ENCODE measurements at regions not wholly inside any gene's neighbourhood (a gene's known extent, or its start where the extent isn't known, plus 50 kb on each side); places are given as distances from the start of the nearest gene placed in this dataset.
"Not testable (repeated sequence)": the region's sequence is repeated elsewhere in the genome, so short reads cannot be mapped to it uniquely, and the experiment has no call there.

DNA sequence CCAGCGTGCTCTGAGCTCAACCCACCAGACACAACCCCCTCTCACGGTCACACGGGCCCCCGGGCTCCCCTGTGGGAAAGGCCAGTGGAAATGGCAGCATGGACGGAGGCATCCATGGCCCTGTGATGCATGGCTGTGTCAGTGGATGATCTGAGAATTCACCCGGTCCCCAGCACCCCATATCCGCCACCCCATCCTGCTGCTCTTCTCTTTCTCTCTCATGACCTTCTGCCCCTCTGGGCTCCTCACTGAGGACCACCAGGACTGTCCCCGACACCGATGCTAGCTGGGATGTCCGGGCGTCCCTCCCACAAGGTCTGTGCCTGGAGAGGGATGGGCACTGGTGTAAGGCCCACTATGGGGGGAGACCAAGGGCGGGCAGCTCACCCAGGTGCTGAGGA lies 282.2 kb downstream of the ADGRD1 start:
- intact Hi-C loops (cut with micrococcal nuclease) = no loop called here
- Histone ChIP-seq H3K27me3 (ENCODE audit: control insufficient read depth in 2 of 2, insufficient read depth in 2 of 2, low read length in 2 of 2) (no peaks in the 10 kb centered on the region), H3K36me3 (ENCODE audit: control insufficient read depth in 2 of 3, insufficient read depth in 3 of 3, low read length in 3 of 3) (no peaks in the 10 kb centered on the region), H3K27ac (ENCODE audit: low read depth, low read length) (no peak overlapping the region), H3K4me3 (ENCODE audit: low read length) (no peak overlapping the region), H3K9me3 (ENCODE audit: control insufficient read depth in 2 of 3, low read length in 3 of 3) (no peaks in the 10 kb centered on the region), H3K4me1 (ENCODE audit: control insufficient read depth in 2 of 2, insufficient read depth in 2 of 2, low read length in 2 of 2) (no peaks in the 10 kb centered on the region)
- H3K36me3 Mint-ChIP-seq = no peaks in the 10 kb centered on the region
- DNase-seq (no peak), ATAC-seq (no peak)
- H3K9me3 Mint-ChIP-seq = peaks cover 0 to 2% (median 0%) of the 10 kb centered on the region in 11 donors
- POLR2A ChIA-PET = no interaction called here
- H3K4me1 Mint-ChIP-seq = peaks cover 0 to 8% (median 4%) of the 10 kb centered on the region in 7 donors
- no peak overlapping the region for H3K27ac Mint-ChIP-seq
- CTCF ChIA-PET = no interaction called here
- H3K27me3 Mint-ChIP-seq = peaks cover 0 to 10% (median 0%) of the 10 kb centered on the region in 5 donors
- H3K4me3 Mint-ChIP-seq = no peak overlapping the region

DNA sequence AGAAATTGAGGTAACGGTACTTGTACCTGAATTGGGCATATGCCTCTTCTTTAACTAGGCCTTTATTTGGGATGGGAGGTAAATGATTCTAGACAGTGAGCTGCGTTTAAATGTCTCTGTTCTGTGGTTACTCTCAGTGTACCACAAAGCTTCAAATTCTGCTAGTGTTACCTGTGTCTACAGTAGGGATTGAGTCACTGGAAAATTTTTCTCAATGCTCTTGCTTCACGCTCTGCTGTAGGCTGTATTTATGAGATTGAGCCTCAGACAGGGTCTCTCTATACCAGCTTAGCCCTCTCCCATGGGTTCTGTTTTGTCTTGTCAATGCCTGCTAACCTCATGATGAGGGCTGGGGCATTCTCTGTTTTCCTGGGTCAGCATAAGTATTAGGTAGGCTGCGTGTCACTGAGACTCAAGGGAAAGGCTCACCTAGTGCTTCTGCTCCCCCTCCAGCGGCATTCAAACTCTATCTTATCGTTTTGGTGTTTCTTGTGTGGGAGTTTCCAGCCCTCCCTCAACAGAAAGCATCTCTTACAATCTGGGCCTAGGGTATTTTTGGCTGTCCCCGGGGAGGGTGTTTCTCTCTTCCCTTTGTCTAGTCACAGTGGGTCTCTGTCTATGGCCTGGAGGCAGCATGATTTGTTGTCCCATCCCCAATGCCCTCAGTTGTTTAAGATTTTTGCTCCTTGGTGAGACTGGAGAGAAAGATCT lies 285.8 kb downstream of the ADGRD1 start:
- no peaks in the 10 kb centered on the region for H3K36me3 Mint-ChIP-seq
- H3K9me3 Mint-ChIP-seq = peaks cover 0 to 8% (median 1%) of the 10 kb centered on the region in 11 donors
- Histone ChIP-seq H3K9me3 (ENCODE audit: control insufficient read depth in 2 of 3, low read length in 3 of 3) (no peaks in the 10 kb centered on the region), H3K36me3 (ENCODE audit: control insufficient read depth in 2 of 3, insufficient read depth in 3 of 3, low read length in 3 of 3) (no peaks in the 10 kb centered on the region), H3K4me1 (ENCODE audit: control insufficient read depth in 2 of 2, insufficient read depth in 2 of 2, low read length in 2 of 2) (no peaks in the 10 kb centered on the region), H3K27ac (ENCODE audit: low read depth, low read length) (no peak overlapping the region), H3K4me3 (ENCODE audit: low read length) (no peak overlapping the region), H3K27me3 (ENCODE audit: control insufficient read depth in 2 of 2, insufficient read depth in 2 of 2, low read length in 2 of 2) (no peaks in the 10 kb centered on the region)
- peak overlapping the region in 1 of 9 donors; percentile 46 for H3K27ac Mint-ChIP-seq
- intact Hi-C loops (cut with micrococcal nuclease) = no loop called here
- ATAC-seq = no peak
- peaks cover 0 to 6% (median 0%) of the 10 kb centered on the region in 7 donors for H3K4me1 Mint-ChIP-seq
- ChIA-PET CTCF (interaction anchor here (0.6 kb wide), 1 partner anchor 494 kb away, joined by 4 read pairs; no protein-coding TSS in a partner anchor), POLR2A (no interaction called here)
- H3K27me3 Mint-ChIP-seq = peaks cover 0 to 10% (median 0%) of the 10 kb centered on the region in 5 donors
- H3K4me3 Mint-ChIP-seq = no peak overlapping the region
- DNase-seq = no peak

DNA sequence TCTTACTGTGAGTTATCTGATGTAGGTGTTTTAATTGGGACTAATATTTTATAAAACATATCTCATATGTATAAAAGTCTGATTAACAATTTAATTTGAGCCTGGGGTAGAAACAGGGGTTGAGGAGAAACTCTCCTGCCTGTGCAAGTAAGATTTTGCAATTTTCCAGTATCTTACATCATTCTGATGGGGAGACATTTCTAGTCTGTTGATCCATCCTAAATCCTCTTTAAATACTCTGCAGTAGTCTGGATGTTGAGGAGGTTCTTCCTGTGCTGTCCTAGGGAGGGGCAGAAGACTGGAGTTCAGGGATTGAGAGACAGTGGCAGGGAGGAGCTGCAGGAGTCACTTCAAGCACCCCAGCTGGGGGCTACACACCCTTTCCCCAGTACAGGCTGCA lies 287.8 kb downstream of the ADGRD1 start:
- ATAC-seq = no peak
- no peak overlapping the region for H3K4me3 ChIP-seq (ENCODE audit: low read length)
- no peak overlapping the region for H3K27ac ChIP-seq (ENCODE audit: low read depth, low read length)
- H3K27ac Mint-ChIP-seq = no peak overlapping the region
- H3K9me3 Mint-ChIP-seq = peaks cover 0 to 8% (median 1%) of the 10 kb centered on the region in 11 donors
- intact Hi-C loops (cut with micrococcal nuclease) = no loop called here
- no peaks in the 10 kb centered on the region for H3K36me3 Mint-ChIP-seq
- H3K36me3 ChIP-seq (ENCODE audit: control insufficient read depth in 2 of 3, insufficient read depth in 3 of 3, low read length in 3 of 3) = no peaks in the 10 kb centered on the region
- no peaks in the 10 kb centered on the region for H3K27me3 ChIP-seq (ENCODE audit: control insufficient read depth in 2 of 2, insufficient read depth in 2 of 2, low read length in 2 of 2)
- POLR2A ChIA-PET = no interaction called here
- CTCF ChIA-PET = no interaction called here
- H3K9me3 ChIP-seq (ENCODE audit: control insufficient read depth in 2 of 3, low read length in 3 of 3) = no peaks in the 10 kb centered on the region
- H3K27me3 Mint-ChIP-seq = peaks cover 0 to 8% (median 0%) of the 10 kb centered on the region in 5 donors
- H3K4me1 ChIP-seq (ENCODE audit: control insufficient read depth in 2 of 2, insufficient read depth in 2 of 2, low read length in 2 of 2) = no peaks in the 10 kb centered on the region
- H3K4me3 Mint-ChIP-seq = no peak overlapping the region
- DNase-seq = no peak
- peaks cover 0 to 6% (median 0%) of the 10 kb centered on the region in 7 donors for H3K4me1 Mint-ChIP-seq

DNA sequence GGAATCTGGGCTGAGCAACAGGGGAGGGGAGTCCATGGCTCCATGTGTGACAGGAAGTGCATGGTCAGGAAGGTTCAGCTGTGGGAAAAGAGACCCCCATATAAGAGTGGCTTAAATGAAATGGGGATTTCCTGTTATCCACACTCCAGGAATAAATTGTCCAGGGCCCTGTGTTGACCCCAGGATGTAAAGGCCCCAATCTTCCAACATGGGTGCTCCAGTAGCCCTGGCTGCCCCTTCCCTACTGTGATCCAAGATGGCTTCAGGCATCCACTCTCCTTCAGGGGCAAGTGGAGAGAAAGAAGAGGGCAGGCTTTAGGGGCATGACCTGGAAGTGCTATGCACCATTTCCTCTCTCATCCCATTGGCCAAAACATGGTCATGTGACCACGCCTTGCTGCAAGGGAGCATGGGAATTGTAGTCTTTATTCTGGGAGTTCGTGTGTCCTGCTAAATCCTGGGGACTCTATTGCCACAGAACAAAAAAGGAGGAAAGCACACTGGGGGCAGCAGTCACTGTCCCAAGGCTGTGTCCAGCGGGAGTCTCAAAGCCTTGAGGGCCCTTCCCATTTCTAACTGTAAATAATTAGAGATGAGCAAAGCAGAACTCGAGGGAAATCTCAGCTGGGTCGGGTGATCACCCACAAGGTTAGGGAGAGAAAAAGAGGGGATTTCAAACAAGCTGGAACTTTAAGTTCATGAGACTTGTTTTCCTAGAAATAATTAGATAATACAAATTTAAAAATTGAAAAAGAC lies 289.2 kb downstream of the ADGRD1 start:
- no peak for DNase-seq
- POLR2A ChIA-PET = no interaction called here
- Histone ChIP-seq H3K36me3 (ENCODE audit: control insufficient read depth in 2 of 3, insufficient read depth in 3 of 3, low read length in 3 of 3) (no peaks in the 10 kb centered on the region), H3K27me3 (ENCODE audit: control insufficient read depth in 2 of 2, insufficient read depth in 2 of 2, low read length in 2 of 2) (no peaks in the 10 kb centered on the region), H3K4me1 (ENCODE audit: control insufficient read depth in 2 of 2, insufficient read depth in 2 of 2, low read length in 2 of 2) (no peaks in the 10 kb centered on the region), H3K27ac (ENCODE audit: low read depth, low read length) (no peak overlapping the region), H3K4me3 (ENCODE audit: low read length) (no peak overlapping the region), H3K9me3 (ENCODE audit: control insufficient read depth in 2 of 3, low read length in 3 of 3) (no peaks in the 10 kb centered on the region)
- CTCF ChIA-PET = no interaction called here
- Mint-ChIP-seq H3K4me3 (no peak overlapping the region), H3K27me3 (peaks cover 0 to 6% (median 0%) of the 10 kb centered on the region in 5 donors), H3K9me3 (peaks cover 0 to 8% (median 1%) of the 10 kb centered on the region in 11 donors), H3K36me3 (no peaks in the 10 kb centered on the region), H3K27ac (no peak overlapping the region), H3K4me1 (peaks cover 0 to 6% (median 0%) of the 10 kb centered on the region in 7 donors)
- intact Hi-C loops (cut with micrococcal nuclease) = no loop called here
- no peak for ATAC-seq

DNA sequence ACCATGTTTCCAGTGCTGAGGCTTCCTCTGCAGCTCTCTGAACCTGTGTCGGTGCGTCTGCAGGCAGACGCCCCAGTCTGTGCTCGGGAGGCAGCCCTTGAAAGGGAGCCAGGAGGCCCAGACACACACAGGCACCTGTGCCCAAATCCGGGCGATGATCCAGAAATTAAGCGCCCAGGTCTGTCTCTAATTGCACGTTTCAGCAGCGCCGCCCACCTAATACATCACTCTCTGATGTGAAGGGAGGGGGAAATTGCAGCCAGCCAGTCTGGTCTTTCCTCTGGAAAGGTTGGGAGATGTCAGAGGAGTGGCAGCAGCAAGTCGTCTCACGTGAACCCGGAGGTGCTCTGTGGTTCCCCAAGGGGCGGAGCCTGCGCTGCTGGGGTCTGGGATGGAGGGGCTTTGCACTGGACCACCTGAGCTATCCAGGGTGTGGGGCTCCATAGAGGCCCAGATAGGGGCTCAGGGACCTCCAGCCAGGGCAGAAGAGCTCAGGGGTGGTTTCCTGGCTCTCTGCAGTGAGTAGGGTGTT lies 290.5 kb downstream of the ADGRD1 start:
- ATAC-seq; DNase-seq; CTCF ChIA-PET; H3K27ac ChIP-seq (ENCODE audit: low read depth, low read length); H3K27me3 ChIP-seq (ENCODE audit: control insufficient read depth in 2 of 2, insufficient read depth in 2 of 2, low read length in 2 of 2); intact Hi-C loops (cut with micrococcal nuclease); H3K4me1 ChIP-seq (ENCODE audit: control insufficient read depth in 2 of 2, insufficient read depth in 2 of 2, low read length in 2 of 2); POLR2A ChIA-PET; H3K27ac Mint-ChIP-seq; H3K4me3 Mint-ChIP-seq; H3K4me3 ChIP-seq (ENCODE audit: low read length); H3K36me3 Mint-ChIP-seq; H3K9me3 ChIP-seq (ENCODE audit: control insufficient read depth in 2 of 3, low read length in 3 of 3); H3K4me1 Mint-ChIP-seq; H3K9me3 Mint-ChIP-seq; H3K36me3 ChIP-seq (ENCODE audit: control insufficient read depth in 2 of 3, insufficient read depth in 3 of 3, low read length in 3 of 3): not testable (repeated sequence)
- peaks cover 0 to 12% (median 0%) of the 10 kb centered on the region in 5 donors for H3K27me3 Mint-ChIP-seq

DNA sequence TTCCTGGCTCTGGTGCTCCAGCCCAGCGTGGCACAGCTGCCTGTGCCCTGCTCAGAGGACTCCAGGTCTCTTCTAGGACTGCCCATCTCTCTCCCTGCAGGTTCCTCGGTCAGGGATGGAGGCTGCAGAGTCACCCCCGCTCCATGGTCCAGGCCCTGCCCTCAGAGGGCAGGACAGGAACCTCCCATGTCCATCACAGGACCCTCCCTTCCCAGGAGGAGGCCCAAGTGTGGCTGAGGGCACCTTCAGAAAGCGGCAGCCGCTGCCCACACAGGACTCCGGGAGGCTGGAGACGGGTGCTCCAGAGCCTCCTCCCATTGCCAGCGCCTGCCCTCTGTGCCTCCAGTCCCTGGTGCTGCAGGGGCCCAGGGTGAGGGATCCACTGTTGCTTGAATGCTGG lies 291.5 kb downstream of the ADGRD1 start:
- H3K9me3 ChIP-seq (ENCODE audit: control insufficient read depth in 2 of 3, low read length in 3 of 3); H3K27ac Mint-ChIP-seq; DNase-seq; POLR2A ChIA-PET; H3K36me3 ChIP-seq (ENCODE audit: control insufficient read depth in 2 of 3, insufficient read depth in 3 of 3, low read length in 3 of 3); H3K36me3 Mint-ChIP-seq; H3K9me3 Mint-ChIP-seq; H3K4me1 ChIP-seq (ENCODE audit: control insufficient read depth in 2 of 2, insufficient read depth in 2 of 2, low read length in 2 of 2); ATAC-seq; H3K27ac ChIP-seq (ENCODE audit: low read depth, low read length); H3K4me3 Mint-ChIP-seq; H3K27me3 ChIP-seq (ENCODE audit: control insufficient read depth in 2 of 2, insufficient read depth in 2 of 2, low read length in 2 of 2); CTCF ChIA-PET; intact Hi-C loops (cut with micrococcal nuclease); H3K4me1 Mint-ChIP-seq; H3K4me3 ChIP-seq (ENCODE audit: low read length): not testable (repeated sequence)
- H3K27me3 Mint-ChIP-seq = peaks cover 0 to 12% (median 0%) of the 10 kb centered on the region in 5 donors

Data from naive thymus-derived CD4-positive, alpha-beta T cell (primary cell).